ENCODE measurements at regions not wholly inside any gene's neighbourhood (a gene's known extent, or its start where the extent isn't known, plus 50 kb on each side); places are given as distances from the start of the nearest gene placed in this dataset.
"Not testable (repeated sequence)": the region's sequence is repeated elsewhere in the genome, so short reads cannot be mapped to it uniquely, and the experiment has no call there.

DNA sequence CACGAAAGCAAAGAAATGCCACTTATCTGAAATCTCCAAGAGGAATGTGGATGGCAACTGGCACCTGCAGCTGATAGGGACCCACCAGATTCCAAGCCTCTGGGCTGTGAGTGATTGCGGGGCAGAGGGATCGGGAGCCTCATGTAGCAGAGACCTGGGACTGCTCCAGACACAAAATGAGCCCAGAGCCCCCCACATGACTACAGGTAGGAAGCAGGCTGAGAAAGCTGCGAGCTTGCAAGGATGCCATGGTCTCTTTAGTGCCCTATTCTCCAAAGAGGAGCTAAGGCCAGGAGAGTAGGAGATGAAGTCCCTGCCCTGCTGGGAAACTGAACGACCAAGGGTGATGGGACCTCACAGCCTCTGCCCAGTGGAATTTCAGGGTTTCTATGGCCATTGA is 305.4 kb upstream of the CHRNA7 start:
- H3K27ac Mint-ChIP-seq; H3K36me3 ChIP-seq (ENCODE audit: control insufficient read depth in 2 of 2, extremely low read depth in 1 of 2, insufficient read depth in 1 of 2, low read length in 1 of 2); ATAC-seq (replicated peaks in 1 of 4); H3K27me3 ChIP-seq (replicated peaks in 1 of 2; ENCODE audit: control insufficient read depth in 2 of 2, extremely low read depth in 1 of 2, insufficient read depth in 2 of 2, low read length in 1 of 2); H3K36me3 Mint-ChIP-seq; H3K4me3 ChIP-seq (ENCODE audit: control insufficient read depth in 1 of 2, extremely low read depth in 1 of 2, low read length in 1 of 2); H3K4me1 Mint-ChIP-seq; H3K27ac ChIP-seq (ENCODE audit: low read length); H3K4me3 Mint-ChIP-seq; DNase-seq; H3K4me1 ChIP-seq (ENCODE audit: control insufficient read depth in 1 of 2, extremely low read depth in 1 of 2, insufficient read depth in 2 of 2, low read length in 2 of 2); H3K9me3 ChIP-seq; H3K9me3 Mint-ChIP-seq; CTCF ChIA-PET; POLR2A ChIA-PET: not testable (repeated sequence)
- 60% methylated on average over 3 of the region's 5 CpGs for WGBS (ENCODE audit: insufficient coverage)
- peaks cover 21 to 26% of the 10 kb centered on the region in 2 donors for H3K27me3 Mint-ChIP-seq

DNA sequence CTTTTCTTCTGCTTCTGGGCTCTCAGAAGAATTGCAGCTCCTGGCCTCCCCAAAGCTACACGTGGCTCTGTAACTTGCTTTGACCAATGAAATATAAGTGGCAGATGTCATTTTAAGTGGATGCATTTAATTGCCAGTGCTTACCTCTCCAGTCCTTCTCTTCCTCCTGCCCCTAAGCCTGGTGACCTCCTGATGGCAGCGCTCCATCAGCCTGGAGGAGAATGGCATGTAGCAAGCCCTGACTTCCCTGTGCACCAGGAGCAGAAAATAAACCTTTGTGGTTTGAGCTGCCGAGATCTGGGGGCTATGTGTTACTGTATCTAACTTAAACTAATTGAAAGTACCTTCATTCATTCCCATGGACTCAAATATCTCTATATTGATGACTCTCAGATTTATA is 304.7 kb upstream of the CHRNA7 start:
- H3K27me3 Mint-ChIP-seq: peaks cover 27 to 32% of the 10 kb centered on the region in 2 donors

DNA sequence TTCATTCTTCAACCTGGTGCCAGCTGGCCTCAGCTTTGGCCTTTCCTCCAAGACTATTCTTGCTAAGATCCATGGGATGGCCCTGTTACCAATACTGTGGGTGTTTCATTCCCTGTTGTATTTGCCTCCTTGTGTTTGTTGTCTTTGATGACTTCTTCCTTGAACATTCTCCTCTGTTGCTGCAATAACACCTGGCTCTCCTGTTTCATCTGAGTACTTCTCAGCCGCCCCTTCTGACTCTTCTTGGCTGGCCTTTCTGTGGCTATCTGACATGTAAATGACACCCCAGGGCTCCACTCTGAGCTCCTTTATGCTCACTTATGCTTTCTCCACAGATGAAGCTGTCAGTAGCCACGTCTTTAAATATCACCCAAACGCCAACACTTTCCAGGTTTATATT is 302.7 kb upstream of the CHRNA7 start:
- ChIA-PET CTCF (no interaction called here), POLR2A (no interaction called here)
- WGBS (ENCODE audit: insufficient coverage): 75% methylated on average over 3 of the region's 3 CpGs
- H3K4me1 Mint-ChIP-seq: no peaks in the 10 kb centered on the region
- H3K4me3 Mint-ChIP-seq: no peak overlapping the region
- no peak overlapping the region for H3K4me3 ChIP-seq (ENCODE audit: control insufficient read depth in 1 of 2, extremely low read depth in 1 of 2, low read length in 1 of 2)
- H3K36me3 ChIP-seq (ENCODE audit: control insufficient read depth in 2 of 2, extremely low read depth in 1 of 2, insufficient read depth in 1 of 2, low read length in 1 of 2): no peaks in the 10 kb centered on the region
- H3K9me3 Mint-ChIP-seq: peaks cover 0 to 4% (median 0%) of the 10 kb centered on the region in 3 donors
- no peaks in the 10 kb centered on the region for H3K4me1 ChIP-seq (ENCODE audit: control insufficient read depth in 1 of 2, extremely low read depth in 1 of 2, insufficient read depth in 2 of 2, low read length in 2 of 2)
- DNase-seq (no peak), ATAC-seq (replicated peaks in 1 of 4) (no peak)
- no peaks in the 10 kb centered on the region for H3K9me3 ChIP-seq
- no peaks in the 10 kb centered on the region for H3K36me3 Mint-ChIP-seq
- no peak overlapping the region for H3K27ac ChIP-seq (ENCODE audit: low read length)
- no peak overlapping the region for H3K27ac Mint-ChIP-seq
- H3K27me3 ChIP-seq (replicated peaks in 1 of 2; ENCODE audit: control insufficient read depth in 2 of 2, extremely low read depth in 1 of 2, insufficient read depth in 2 of 2, low read length in 1 of 2): peaks cover 2 to 8% of the 10 kb centered on the region in 2 experiments
- peaks cover 30 to 44% of the 10 kb centered on the region in 2 donors for H3K27me3 Mint-ChIP-seq

More for the DNA sequence above, 304.7 kb upstream of the CHRNA7 start:
- H3K4me3 Mint-ChIP-seq; H3K4me1 Mint-ChIP-seq; H3K4me1 ChIP-seq (ENCODE audit: control insufficient read depth in 1 of 2, extremely low read depth in 1 of 2, insufficient read depth in 2 of 2, low read length in 2 of 2); H3K9me3 ChIP-seq; H3K27ac Mint-ChIP-seq; H3K36me3 ChIP-seq (ENCODE audit: control insufficient read depth in 2 of 2, extremely low read depth in 1 of 2, insufficient read depth in 1 of 2, low read length in 1 of 2); H3K27ac ChIP-seq (ENCODE audit: low read length); H3K27me3 ChIP-seq (replicated peaks in 1 of 2; ENCODE audit: control insufficient read depth in 2 of 2, extremely low read depth in 1 of 2, insufficient read depth in 2 of 2, low read length in 1 of 2); DNase-seq; H3K36me3 Mint-ChIP-seq; H3K4me3 ChIP-seq (ENCODE audit: control insufficient read depth in 1 of 2, extremely low read depth in 1 of 2, low read length in 1 of 2); H3K9me3 Mint-ChIP-seq; POLR2A ChIA-PET; ATAC-seq (replicated peaks in 1 of 4): not testable (repeated sequence)
- WGBS (ENCODE audit: insufficient coverage): no CpG with 5 or more reads among the region's 3 CpGs
- CTCF ChIA-PET: interaction anchor here in 1 of 2 donors (0.7 kb wide), 1 partner anchor 90 kb away, joined by 3 read pairs; no protein-coding TSS in a partner anchor

DNA sequence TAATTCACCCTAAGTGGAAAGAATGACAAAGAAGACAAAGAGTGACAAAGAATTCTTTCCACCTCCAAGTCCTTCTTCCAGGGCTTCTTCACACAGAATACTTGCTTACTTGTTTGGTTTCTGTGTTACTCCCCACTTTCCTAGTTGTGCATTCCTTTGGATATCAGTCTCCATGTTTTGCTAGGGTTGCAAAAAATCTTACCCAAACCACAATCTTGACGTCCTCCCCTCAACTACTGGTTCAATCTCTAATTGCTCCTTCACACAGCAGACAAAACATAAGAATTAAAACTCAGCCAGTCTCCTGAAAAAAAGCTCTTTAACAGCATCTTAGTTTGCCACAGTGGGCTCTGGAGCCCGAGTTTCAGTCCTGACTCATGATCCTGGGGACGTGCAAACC is 297.6 kb upstream of the CHRNA7 start:
- Mint-ChIP-seq H3K27ac (no peak overlapping the region), H3K9me3 (peaks cover 6 to 10% (median 10%) of the 10 kb centered on the region in 3 donors), H3K27me3 (peaks cover 33 to 54% of the 10 kb centered on the region in 2 donors), H3K36me3 (no peaks in the 10 kb centered on the region), H3K4me3 (no peak overlapping the region), H3K4me1 (no peaks in the 10 kb centered on the region)
- ChIA-PET CTCF (no interaction called here), POLR2A (no interaction called here)
- Histone ChIP-seq H3K27ac (ENCODE audit: low read length) (no peak overlapping the region), H3K4me3 (ENCODE audit: control insufficient read depth in 1 of 2, extremely low read depth in 1 of 2, low read length in 1 of 2) (no peak overlapping the region), H3K4me1 (ENCODE audit: control insufficient read depth in 1 of 2, extremely low read depth in 1 of 2, insufficient read depth in 2 of 2, low read length in 2 of 2) (no peaks in the 10 kb centered on the region), H3K36me3 (ENCODE audit: control insufficient read depth in 2 of 2, extremely low read depth in 1 of 2, insufficient read depth in 1 of 2, low read length in 1 of 2) (no peaks in the 10 kb centered on the region), H3K27me3 (replicated peaks in 1 of 2; ENCODE audit: control insufficient read depth in 2 of 2, extremely low read depth in 1 of 2, insufficient read depth in 2 of 2, low read length in 1 of 2) (no peaks in the 10 kb centered on the region), H3K9me3 (no peaks in the 10 kb centered on the region)
- 36% methylated on average over 1 of the region's 3 CpGs for WGBS (ENCODE audit: insufficient coverage)
- DNase-seq: no peak
- ATAC-seq (replicated peaks in 1 of 4): no peak

DNA sequence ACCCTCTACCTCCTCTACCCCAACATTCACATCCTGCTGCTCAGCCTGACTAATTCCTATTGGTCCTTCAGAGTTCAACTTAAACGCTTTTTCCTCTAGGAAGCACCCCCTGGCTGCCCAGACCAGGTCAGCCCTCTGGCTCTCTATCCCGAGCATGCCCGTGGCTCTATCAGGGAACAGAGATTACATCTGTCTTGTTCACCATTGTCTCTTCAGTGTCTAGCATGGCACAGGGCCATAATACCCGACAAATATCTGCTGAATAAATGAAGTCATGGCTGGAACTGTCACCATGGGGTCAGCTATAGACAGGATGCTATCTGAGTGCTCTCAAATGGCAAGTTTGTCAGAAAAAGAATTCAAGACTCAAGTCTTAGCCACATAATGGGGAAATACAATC is 296.9 kb upstream of the CHRNA7 start:
- DNase-seq (no peak), ATAC-seq (replicated peaks in 1 of 4) (no peak)
- ChIA-PET CTCF (no interaction called here), POLR2A (no interaction called here)
- Mint-ChIP-seq H3K4me1 (no peaks in the 10 kb centered on the region), H3K27me3 (peaks cover 33 to 53% of the 10 kb centered on the region in 2 donors), H3K36me3 (no peaks in the 10 kb centered on the region), H3K4me3 (no peak overlapping the region), H3K27ac (no peak overlapping the region), H3K9me3 (peaks cover 6 to 10% (median 10%) of the 10 kb centered on the region in 3 donors)
- Histone ChIP-seq H3K27me3 (replicated peaks in 1 of 2; ENCODE audit: control insufficient read depth in 2 of 2, extremely low read depth in 1 of 2, insufficient read depth in 2 of 2, low read length in 1 of 2) (no peaks in the 10 kb centered on the region), H3K36me3 (ENCODE audit: control insufficient read depth in 2 of 2, extremely low read depth in 1 of 2, insufficient read depth in 1 of 2, low read length in 1 of 2) (no peaks in the 10 kb centered on the region), H3K27ac (ENCODE audit: low read length) (no peak overlapping the region), H3K4me1 (ENCODE audit: control insufficient read depth in 1 of 2, extremely low read depth in 1 of 2, insufficient read depth in 2 of 2, low read length in 2 of 2) (no peaks in the 10 kb centered on the region), H3K9me3 (no peaks in the 10 kb centered on the region), H3K4me3 (ENCODE audit: control insufficient read depth in 1 of 2, extremely low read depth in 1 of 2, low read length in 1 of 2) (no peak overlapping the region)
- WGBS (ENCODE audit: insufficient coverage): 43% methylated on average over 1 of the region's 4 CpGs

DNA sequence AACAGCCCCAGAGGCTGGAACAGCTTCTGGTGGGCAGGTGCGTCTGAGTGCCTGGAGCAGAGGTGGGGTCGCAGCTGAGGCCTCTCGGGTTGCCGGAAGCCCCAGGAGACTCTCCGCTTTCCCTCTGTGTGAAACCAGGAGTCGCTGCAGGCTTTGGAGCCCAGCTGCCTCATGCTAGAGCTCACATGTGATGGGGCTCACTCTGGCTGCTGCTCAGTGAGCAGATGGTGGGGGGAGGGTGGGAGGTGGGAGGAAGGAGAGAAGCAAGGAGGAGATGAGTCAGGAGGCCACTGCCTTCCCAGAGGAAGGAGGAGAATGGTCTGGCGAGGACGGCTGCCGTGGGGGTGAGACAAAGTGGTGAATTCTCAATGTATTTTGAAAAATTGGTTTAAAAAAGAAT is 290.1 kb upstream of the CHRNA7 start:
- ChIA-PET CTCF (no interaction called here), POLR2A (no interaction called here)
- DNase-seq (no peak), ATAC-seq (replicated peaks in 1 of 4) (no peak)
- Mint-ChIP-seq H3K4me3 (no peak overlapping the region), H3K27me3 (peaks cover 7 to 32% of the 10 kb centered on the region in 2 donors), H3K36me3 (no peaks in the 10 kb centered on the region), H3K9me3 (peaks cover 0 to 23% (median 17%) of the 10 kb centered on the region in 3 donors), H3K4me1 (no peaks in the 10 kb centered on the region), H3K27ac (no peak overlapping the region)
- Histone ChIP-seq H3K27ac (ENCODE audit: low read length) (no peak overlapping the region), H3K4me1 (ENCODE audit: control insufficient read depth in 1 of 2, extremely low read depth in 1 of 2, insufficient read depth in 2 of 2, low read length in 2 of 2) (no peaks in the 10 kb centered on the region), H3K9me3 (peaks cover 4% of the 10 kb centered on the region), H3K36me3 (ENCODE audit: control insufficient read depth in 2 of 2, extremely low read depth in 1 of 2, insufficient read depth in 1 of 2, low read length in 1 of 2) (no peaks in the 10 kb centered on the region), H3K27me3 (replicated peaks in 1 of 2; ENCODE audit: control insufficient read depth in 2 of 2, extremely low read depth in 1 of 2, insufficient read depth in 2 of 2, low read length in 1 of 2) (peaks cover 0 to 11% of the 10 kb centered on the region in 2 experiments), H3K4me3 (ENCODE audit: control insufficient read depth in 1 of 2, extremely low read depth in 1 of 2, low read length in 1 of 2) (no peak overlapping the region)
- 62% methylated on average over 9 of the region's 9 CpGs for WGBS (ENCODE audit: insufficient coverage)

DNA sequence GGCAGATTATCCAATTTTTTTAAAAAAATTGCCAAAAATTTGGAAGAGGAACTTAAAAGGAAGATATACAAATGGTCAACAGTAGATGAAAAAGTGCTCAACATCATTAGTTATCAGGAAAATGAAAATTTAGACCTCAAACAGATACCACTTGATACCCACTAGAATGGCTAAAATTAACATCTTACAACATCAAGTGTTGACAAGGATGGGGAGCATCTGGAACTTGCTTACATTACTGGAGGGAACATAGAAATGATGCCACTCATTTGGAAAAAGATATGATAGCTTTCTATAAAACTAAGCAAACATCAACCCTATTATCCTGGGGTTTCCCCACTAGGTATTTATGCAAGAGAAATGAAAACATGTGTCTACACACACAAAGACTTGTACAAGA is 284.5 kb upstream of the CHRNA7 start:
- Mint-ChIP-seq H3K36me3 (no peaks in the 10 kb centered on the region), H3K4me3 (no peak overlapping the region), H3K4me1 (no peaks in the 10 kb centered on the region), H3K27me3 (peaks cover 4 to 22% of the 10 kb centered on the region in 2 donors), H3K27ac (no peak overlapping the region), H3K9me3 (peaks cover 4 to 31% (median 17%) of the 10 kb centered on the region in 3 donors)
- Histone ChIP-seq H3K9me3 (peaks cover 4% of the 10 kb centered on the region), H3K4me3 (ENCODE audit: control insufficient read depth in 1 of 2, extremely low read depth in 1 of 2, low read length in 1 of 2) (no peak overlapping the region), H3K36me3 (ENCODE audit: control insufficient read depth in 2 of 2, extremely low read depth in 1 of 2, insufficient read depth in 1 of 2, low read length in 1 of 2) (no peaks in the 10 kb centered on the region), H3K27ac (ENCODE audit: low read length) (no peak overlapping the region), H3K4me1 (ENCODE audit: control insufficient read depth in 1 of 2, extremely low read depth in 1 of 2, insufficient read depth in 2 of 2, low read length in 2 of 2) (no peaks in the 10 kb centered on the region), H3K27me3 (replicated peaks in 1 of 2; ENCODE audit: control insufficient read depth in 2 of 2, extremely low read depth in 1 of 2, insufficient read depth in 2 of 2, low read length in 1 of 2) (no peaks in the 10 kb centered on the region)
- no peak for ATAC-seq (replicated peaks in 1 of 4)
- ChIA-PET POLR2A (no interaction called here), CTCF (interaction anchor here in 1 of 2 donors (0.6 kb wide), 1 partner anchor 1121 kb away, joined by 3 read pairs; no protein-coding TSS in a partner anchor)
- DNase-seq: no peak
